Stimulated activated naive B cell treated with anti-CD40 and anti-IgM and Interleukin-4, amounts not matched to agents 10 μg/mL and 1 μg/mL and 100 μg/mL, for 72 hours (primary cell): ENCODE measurements at regions not wholly inside any gene's neighbourhood (a gene's known extent, or its start where the extent isn't known, plus 50 kb on each side); places are given as distances from the start of the nearest gene placed in this dataset.

Source experiments
- ATAC-seq, 2 donors: fragments of 150-1000 bp; cut with Tn5 transposase; replicated peaks; 2 replicates each; pipeline ENCODE4 v1.10.0; 2021; ENCODE audit warnings: moderate library complexity in 1 of 2
- DNase-seq: peaks from one replicate; pipeline ENCODE4 v3.0.0; 2021
- H3K27ac Mint-ChIP-seq: one replicate; pipeline ENCODE4 v1.8.0; 2022; ENCODE audit warnings: mild to moderate bottlenecking, mixed read lengths
- H3K27me3 Mint-ChIP-seq, 2 donors: one replicate each; pipeline ENCODE4 v1.8.0; 2022; ENCODE audit warnings: mixed read lengths in 2 of 2
- H3K36me3 Mint-ChIP-seq, 2 donors: one replicate each; pipeline ENCODE4 v1.8.0; 2022; ENCODE audit warnings: mixed read lengths in 2 of 2, mild to moderate bottlenecking in 1 of 2
- H3K4me1 Mint-ChIP-seq, 2 donors: one replicate each; pipeline ENCODE4 v1.8.0; 2022; ENCODE audit warnings: mixed read lengths in 2 of 2, mild to moderate bottlenecking in 1 of 2
- H3K4me3 Mint-ChIP-seq, 2 donors: one replicate each; pipeline ENCODE4 v1.8.0; 2022; ENCODE audit warnings: mild to moderate bottlenecking in 2 of 2, mixed read lengths in 2 of 2, moderate library complexity in 1 of 2
- H3K9me3 Mint-ChIP-seq, 2 donors: one replicate each; pipeline ENCODE4 v1.8.0; 2022; ENCODE audit warnings: mixed read lengths in 2 of 2, mild to moderate bottlenecking in 1 of 2

GRCh38 chr2:76387294-76387693 lies 676.6 kb upstream of the GCFC2 start:
- H3K4me3 Mint-ChIP-seq, result no peak overlapping the region

GRCh38 chr2:76385943-76386342 lies 675.2 kb upstream of the GCFC2 start:
- DNase-seq (no peak), ATAC-seq (no peak)
- no peak overlapping the region for H3K27ac Mint-ChIP-seq
- H3K27me3 Mint-ChIP-seq, result no peaks in the 10 kb centered on the region
- H3K4me3 Mint-ChIP-seq, result no peak overlapping the region
- H3K9me3 Mint-ChIP-seq, result no peaks in the 10 kb centered on the region
- no peaks in the 10 kb centered on the region for H3K36me3 Mint-ChIP-seq
- H3K4me1 Mint-ChIP-seq, result no peaks in the 10 kb centered on the region

More at GRCh38 chr2:76387294-76387693, 676.6 kb upstream of the GCFC2 start:
- no peaks in the 10 kb centered on the region for H3K4me1 Mint-ChIP-seq
- DNase-seq, result no peak
- H3K27me3 Mint-ChIP-seq, result no peaks in the 10 kb centered on the region
- no peak overlapping the region for H3K27ac Mint-ChIP-seq
- no peak for ATAC-seq
- H3K36me3 Mint-ChIP-seq, result no peaks in the 10 kb centered on the region
- H3K9me3 Mint-ChIP-seq, result no peaks in the 10 kb centered on the region

DNA sequence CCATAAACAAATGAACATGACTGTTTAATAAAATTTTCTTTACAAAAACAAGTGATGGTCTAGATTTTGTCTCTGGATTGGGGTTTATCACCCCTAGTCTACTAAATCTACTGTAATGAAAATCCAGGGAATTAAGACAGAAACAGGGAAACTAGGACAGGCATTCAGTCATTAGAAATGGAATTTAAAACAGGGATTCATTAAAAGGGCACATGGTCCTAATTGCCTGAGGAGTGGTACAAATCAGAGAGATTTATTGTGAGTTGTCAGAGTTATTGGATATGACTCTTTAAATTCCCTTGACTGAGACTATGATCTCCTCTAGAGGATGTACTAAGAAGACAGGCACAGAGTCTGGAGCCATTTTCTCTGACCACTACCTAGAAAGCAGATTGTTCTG lies 670.9 kb upstream of the GCFC2 start:
- Mint-ChIP-seq H3K4me3 (no peak overlapping the region), H3K27ac (no peak overlapping the region), H3K36me3 (no peaks in the 10 kb centered on the region), H3K9me3 (peaks cover 0 to 3% of the 10 kb centered on the region in 2 donors), H3K4me1 (no peaks in the 10 kb centered on the region), H3K27me3 (no peaks in the 10 kb centered on the region)
- DNase-seq, result no peak
- ATAC-seq, result no peak

DNA sequence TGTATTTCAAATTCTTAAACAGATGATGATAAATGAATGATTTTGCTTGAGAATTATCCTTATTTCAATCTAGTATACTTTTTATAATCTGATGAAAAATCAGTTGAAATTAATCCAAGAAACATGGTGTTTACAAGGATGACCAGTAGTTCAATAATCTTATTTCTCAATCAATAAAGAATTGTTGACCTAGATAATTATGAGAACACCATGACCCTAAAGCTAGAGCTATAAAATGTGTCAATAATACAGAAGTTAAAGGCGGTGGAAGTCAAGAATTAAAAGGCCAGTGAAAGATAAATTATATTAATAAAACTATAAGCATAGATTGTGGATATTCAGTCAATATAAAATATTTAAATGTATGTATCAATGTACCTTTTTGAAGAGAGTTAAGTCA lies 667.4 kb upstream of the GCFC2 start:
- ATAC-seq (no peak), DNase-seq (no peak)
- Mint-ChIP-seq H3K36me3 (no peaks in the 10 kb centered on the region), H3K4me3 (no peak overlapping the region), H3K27me3 (no peaks in the 10 kb centered on the region), H3K4me1 (no peaks in the 10 kb centered on the region), H3K27ac (no peak overlapping the region), H3K9me3 (peaks cover 0 to 3% of the 10 kb centered on the region in 2 donors)

DNA sequence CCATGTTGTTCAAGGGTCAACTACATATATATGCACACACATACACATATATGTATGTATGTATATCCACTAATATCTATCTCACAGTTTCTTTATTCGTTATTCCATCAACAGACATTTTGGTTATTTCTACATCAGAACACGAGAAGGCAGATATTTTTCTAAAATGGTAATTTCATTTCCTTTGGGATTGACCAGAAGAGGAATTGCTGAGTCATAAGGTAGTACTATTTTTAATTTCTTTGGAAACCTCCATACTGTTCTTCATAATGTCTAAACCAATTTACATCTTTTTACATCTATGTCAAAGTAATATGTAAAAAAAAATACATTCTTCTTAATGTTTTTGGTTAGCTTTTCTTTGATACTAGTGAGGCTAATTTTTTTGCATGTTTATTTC lies 630.7 kb upstream of the GCFC2 start:
- no peak for ATAC-seq
- H3K36me3 Mint-ChIP-seq, result no peaks in the 10 kb centered on the region
- H3K4me3 Mint-ChIP-seq, result no peak overlapping the region
- peaks cover 0 to 3% of the 10 kb centered on the region in 2 donors for H3K9me3 Mint-ChIP-seq
- H3K27me3 Mint-ChIP-seq, result no peaks in the 10 kb centered on the region
- H3K4me1 Mint-ChIP-seq, result no peaks in the 10 kb centered on the region
- no peak for DNase-seq
- no peak overlapping the region for H3K27ac Mint-ChIP-seq

DNA sequence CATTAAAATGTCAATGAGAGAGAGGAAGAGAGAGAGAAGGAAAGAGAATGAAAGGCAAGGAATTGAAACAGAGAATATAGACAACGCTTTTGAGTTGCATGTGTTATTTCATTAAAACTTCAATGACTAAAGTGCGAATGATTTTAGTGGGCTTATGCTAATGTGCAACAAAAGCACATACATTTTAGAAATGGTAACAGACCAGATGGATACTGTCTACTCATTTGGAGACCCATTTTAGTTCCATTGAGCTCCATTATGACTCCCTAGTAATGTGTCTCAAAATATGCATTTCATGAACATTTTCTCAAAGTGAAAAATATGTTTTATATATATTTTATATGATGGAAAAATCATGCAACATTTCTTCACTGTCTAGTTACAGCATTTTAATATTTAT lies 622.2 kb upstream of the GCFC2 start:
- Mint-ChIP-seq H3K27ac (no peak overlapping the region), H3K9me3 (peaks cover 6 to 8% of the 10 kb centered on the region in 2 donors), H3K27me3 (no peaks in the 10 kb centered on the region), H3K4me1 (no peaks in the 10 kb centered on the region), H3K4me3 (no peak overlapping the region), H3K36me3 (no peaks in the 10 kb centered on the region)
- no peak for DNase-seq
- ATAC-seq, result no peak

GRCh38 chr2:76330865-76331264 lies 620.1 kb upstream of the GCFC2 start:
- Mint-ChIP-seq H3K4me1 (no peaks in the 10 kb centered on the region), H3K27me3 (no peaks in the 10 kb centered on the region), H3K27ac (no peak overlapping the region), H3K9me3 (peaks cover 7 to 8% of the 10 kb centered on the region in 2 donors), H3K36me3 (no peaks in the 10 kb centered on the region), H3K4me3 (no peak overlapping the region)
- ATAC-seq (peak in 1 of 2 donors; percentile 47), DNase-seq (no peak)

DNA sequence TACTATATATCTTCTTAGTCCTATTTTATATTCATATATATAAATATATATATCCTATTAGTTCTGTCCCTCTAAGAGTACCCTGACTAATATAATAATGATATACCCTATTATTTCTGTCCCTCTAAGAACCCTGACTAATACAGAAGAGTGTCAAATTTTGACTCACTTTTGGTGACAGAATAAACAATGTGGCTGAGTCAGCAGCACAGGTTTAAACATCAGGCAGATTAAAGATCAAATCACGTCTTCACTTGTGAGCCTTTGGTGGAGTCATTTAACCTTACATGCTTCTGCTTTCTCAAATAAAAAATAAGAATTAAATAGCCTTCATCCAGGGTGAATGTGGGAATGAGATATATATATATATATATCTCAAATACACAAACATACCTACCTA lies 615.9 kb upstream of the GCFC2 start:
- H3K9me3 Mint-ChIP-seq, result peaks cover 0 to 5% of the 10 kb centered on the region in 2 donors
- DNase-seq (no peak), ATAC-seq (no peak)
- no peaks in the 10 kb centered on the region for H3K4me1 Mint-ChIP-seq
- no peaks in the 10 kb centered on the region for H3K27me3 Mint-ChIP-seq
- no peak overlapping the region for H3K27ac Mint-ChIP-seq
- no peaks in the 10 kb centered on the region for H3K36me3 Mint-ChIP-seq
- H3K4me3 Mint-ChIP-seq, result no peak overlapping the region

DNA sequence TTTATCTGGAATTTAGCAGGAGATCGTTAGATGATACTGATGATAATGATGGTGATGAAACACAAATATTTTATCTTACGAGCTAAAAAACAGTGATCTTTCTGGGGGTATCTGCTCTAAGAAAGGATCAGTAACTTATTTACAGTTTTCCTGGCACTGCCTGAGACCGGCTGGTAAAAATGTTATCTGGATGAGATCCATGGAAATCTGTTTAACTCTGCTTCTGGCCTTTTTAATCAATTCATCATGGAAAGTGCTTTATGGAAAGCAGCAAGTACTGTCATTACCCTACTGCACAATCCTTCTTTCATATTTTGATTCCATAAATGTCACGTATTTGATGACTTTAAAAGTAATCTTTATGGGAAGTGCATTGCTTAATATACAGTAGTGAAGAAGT lies 612.7 kb upstream of the GCFC2 start:
- peaks cover 0 to 1% of the 10 kb centered on the region in 2 donors for H3K9me3 Mint-ChIP-seq
- H3K4me1 Mint-ChIP-seq, result no peaks in the 10 kb centered on the region

GRCh38 chr2:76320716-76321115 lies 610.0 kb upstream of the GCFC2 start:
- ATAC-seq (no peak), DNase-seq (no peak)
- Mint-ChIP-seq H3K9me3 (peaks cover 0 to 2% of the 10 kb centered on the region in 2 donors), H3K36me3 (no peaks in the 10 kb centered on the region), H3K27me3 (no peaks in the 10 kb centered on the region), H3K27ac (no peak overlapping the region), H3K4me3 (no peak overlapping the region), H3K4me1 (no peaks in the 10 kb centered on the region)

More for the DNA sequence above, 612.7 kb upstream of the GCFC2 start:
- DNase-seq, result no peak
- Mint-ChIP-seq H3K27me3 (no peaks in the 10 kb centered on the region), H3K4me3 (no peak overlapping the region), H3K27ac (no peak overlapping the region), H3K36me3 (no peaks in the 10 kb centered on the region)
- no peak for ATAC-seq

- Mint-ChIP-seq H3K27me3 (no peaks in the 10 kb centered on the region), H3K4me3 (no peak overlapping the region), H3K4me1 (no peaks in the 10 kb centered on the region)
Measured at GRCh38 chr2:76318848-76319360, 608.2 kb upstream of the GCFC2 start.

GRCh38 chr2:76316691-76317090 lies 606.0 kb upstream of the GCFC2 start:
- DNase-seq, result no peak

More at GRCh38 chr2:76318848-76319360, 608.2 kb upstream of the GCFC2 start:
- DNase-seq (no peak), ATAC-seq (no peak)
- no peak overlapping the region for H3K27ac Mint-ChIP-seq
- peaks cover 0 to 2% of the 10 kb centered on the region in 2 donors for H3K9me3 Mint-ChIP-seq
- no peaks in the 10 kb centered on the region for H3K36me3 Mint-ChIP-seq

DNA sequence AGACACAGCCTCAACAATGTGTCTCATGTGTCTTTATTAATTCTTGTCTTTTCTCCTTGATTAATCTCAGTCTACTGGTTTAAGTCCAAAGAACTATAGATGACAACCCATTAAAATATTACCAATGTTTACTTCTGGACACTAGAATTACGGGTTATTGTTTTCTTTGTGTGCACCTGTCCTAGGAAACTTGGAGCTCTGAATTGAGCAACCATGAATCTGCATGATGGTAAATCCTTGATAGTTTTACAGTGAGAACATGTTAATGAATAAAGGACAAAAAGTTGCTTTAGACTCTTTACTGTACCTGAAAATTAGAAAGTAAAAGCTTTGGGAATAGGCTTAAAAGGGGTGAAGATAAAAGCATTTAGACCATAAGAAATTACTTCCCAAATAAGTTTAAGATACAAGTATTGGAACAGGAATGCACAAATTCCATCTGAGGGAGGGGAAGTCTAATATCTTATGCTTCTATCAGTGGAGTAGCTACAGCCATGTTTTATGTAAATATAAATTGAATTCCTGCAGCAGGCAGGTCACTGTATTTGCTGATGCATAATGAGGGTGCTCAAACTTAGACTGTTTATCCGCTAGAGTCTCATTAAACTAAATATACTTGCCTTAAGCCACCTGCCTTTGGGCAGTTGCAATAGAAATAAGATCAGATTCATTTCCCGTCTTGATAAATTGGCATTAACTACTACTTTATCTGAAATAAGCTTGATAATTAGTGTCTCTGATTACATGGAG lies 603.7 kb upstream of the GCFC2 start:
- Mint-ChIP-seq H3K27ac (no peak overlapping the region), H3K4me3 (no peak overlapping the region), H3K4me1 (no peaks in the 10 kb centered on the region), H3K9me3 (peaks cover 4 to 6% of the 10 kb centered on the region in 2 donors), H3K36me3 (no peaks in the 10 kb centered on the region), H3K27me3 (no peaks in the 10 kb centered on the region)
- no peak for DNase-seq
- ATAC-seq, result no peak

More at GRCh38 chr2:76316691-76317090, 606.0 kb upstream of the GCFC2 start:
- Mint-ChIP-seq H3K36me3 (no peaks in the 10 kb centered on the region), H3K4me3 (no peak overlapping the region), H3K27ac (no peak overlapping the region), H3K9me3 (peaks cover 0 to 2% of the 10 kb centered on the region in 2 donors), H3K4me1 (no peaks in the 10 kb centered on the region), H3K27me3 (no peaks in the 10 kb centered on the region)
- ATAC-seq, result no peak

DNA sequence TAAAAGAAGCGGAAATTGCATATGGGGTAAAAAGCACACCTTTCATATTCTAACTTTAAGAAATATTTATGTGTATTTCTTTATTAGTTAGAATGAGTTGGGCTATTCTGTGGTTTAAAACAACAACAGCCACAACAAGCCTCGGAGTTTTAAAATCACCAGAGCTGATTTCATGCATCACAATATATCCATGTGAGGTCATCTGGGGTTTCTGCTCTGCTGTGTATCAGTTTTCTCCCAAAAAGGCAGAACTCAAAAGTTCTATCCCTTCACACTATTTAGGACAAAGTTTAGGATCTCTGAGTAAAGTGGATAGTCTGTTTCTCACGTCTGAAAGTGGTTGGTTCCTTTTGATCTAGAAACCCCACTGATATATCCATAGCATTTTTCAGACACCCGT lies 601.5 kb upstream of the GCFC2 start:
- H3K27ac Mint-ChIP-seq, result no peak overlapping the region
- no peaks in the 10 kb centered on the region for H3K36me3 Mint-ChIP-seq
- DNase-seq, result no peak
- H3K4me3 Mint-ChIP-seq, result no peak overlapping the region
- H3K27me3 Mint-ChIP-seq, result no peaks in the 10 kb centered on the region
- no peaks in the 10 kb centered on the region for H3K4me1 Mint-ChIP-seq
- peaks cover 4 to 6% of the 10 kb centered on the region in 2 donors for H3K9me3 Mint-ChIP-seq
- ATAC-seq, result no peak

GRCh38 chr2:76311728-76312127 lies 601.0 kb upstream of the GCFC2 start:
- Mint-ChIP-seq H3K27ac (no peak overlapping the region), H3K9me3 (peaks cover 4 to 6% of the 10 kb centered on the region in 2 donors), H3K36me3 (no peaks in the 10 kb centered on the region), H3K4me3 (no peak overlapping the region), H3K4me1 (no peaks in the 10 kb centered on the region), H3K27me3 (no peaks in the 10 kb centered on the region)
- DNase-seq (no peak), ATAC-seq (no peak)
